ENCODE measurements at regions not wholly inside any gene's neighbourhood (a gene's known extent, or its start where the extent isn't known, plus 50 kb on each side); places are given as distances from the start of the nearest gene placed in this dataset.

DNA sequence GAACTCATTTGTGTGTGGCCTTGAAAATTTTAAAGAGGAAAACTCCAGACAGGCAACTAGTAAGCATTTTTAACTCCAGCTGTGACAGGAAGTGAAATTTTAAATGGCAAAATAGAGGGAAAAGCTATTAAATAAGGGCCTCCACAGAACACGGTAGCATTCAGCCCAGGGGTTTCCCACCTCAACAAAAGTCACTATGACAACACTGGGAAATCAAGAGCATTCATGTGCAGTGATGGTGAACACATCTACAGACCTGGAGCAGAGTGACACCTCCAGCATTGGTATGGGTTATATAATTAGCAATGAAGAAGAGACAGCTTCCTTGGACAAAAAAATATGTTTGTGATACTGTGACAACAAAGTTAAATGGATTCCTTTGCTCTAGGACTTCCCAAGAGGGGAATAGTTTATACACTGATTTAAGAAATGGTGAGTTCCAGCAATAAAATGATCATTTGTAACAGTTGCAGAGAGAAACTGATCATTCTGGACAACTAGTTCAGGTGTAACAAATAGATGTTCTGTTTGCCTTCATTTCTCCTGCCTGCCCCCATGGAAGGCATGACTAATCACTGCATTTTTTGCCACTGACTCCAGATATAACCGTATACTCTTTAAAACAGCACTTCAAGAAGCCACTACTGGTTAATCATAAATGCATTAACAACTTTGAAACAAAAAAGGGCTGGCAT lies 93.3 kb upstream of the SLC44A1 start:
- DNase-seq = no peak

DNA sequence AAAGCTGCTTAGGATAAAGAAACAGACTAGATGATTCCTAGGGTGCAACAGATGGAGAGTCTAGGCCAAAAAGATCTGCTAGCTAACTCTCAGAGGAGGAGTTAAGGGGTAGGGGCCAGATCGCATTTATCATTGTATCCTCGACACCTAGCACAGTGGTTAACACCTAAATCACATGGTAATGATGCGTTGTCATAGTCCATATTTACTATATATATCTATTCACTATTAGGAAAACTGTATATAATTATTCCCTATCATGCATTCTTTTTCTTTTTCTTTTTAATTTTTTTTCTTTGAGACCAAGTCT lies 92.8 kb upstream of the SLC44A1 start:
- no peak for DNase-seq

DNA sequence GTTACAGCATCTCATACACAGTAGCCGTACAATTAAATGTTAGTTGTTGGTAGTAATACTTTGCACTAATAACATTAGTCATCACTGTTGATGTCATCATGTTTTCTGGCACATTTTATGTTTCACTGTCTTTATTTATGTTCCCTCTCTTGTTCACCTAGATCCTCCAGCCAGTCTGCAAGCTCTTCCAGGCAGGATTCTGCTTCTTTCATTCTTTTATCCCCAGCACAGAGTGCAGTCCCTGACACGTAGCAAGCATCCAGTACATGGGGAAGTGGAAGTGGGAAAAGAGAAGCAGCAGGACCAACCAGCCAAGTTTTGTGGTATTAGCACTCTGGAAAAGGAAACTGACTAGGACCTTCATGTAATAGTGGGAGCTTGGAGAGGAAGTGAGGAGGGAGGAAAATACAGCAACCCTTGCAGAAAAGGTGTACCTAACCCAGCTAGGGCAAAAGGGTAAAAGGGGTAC lies 89.7 kb upstream of the SLC44A1 start:
- DNase-seq = no peak

- DNase-seq = no peak
Measured at GRCh38 chr9:105157171-105157583, 87.3 kb upstream of the SLC44A1 start.

GRCh38 chr9:105158020-105158419 lies 86.4 kb upstream of the SLC44A1 start:
- DNase-seq = no peak

- no peak for DNase-seq
Measured at GRCh38 chr9:105158898-105159297, 85.6 kb upstream of the SLC44A1 start.

GRCh38 chr9:105168870-105169319 lies 75.6 kb upstream of the SLC44A1 start:
- no peak for DNase-seq

- no peak for DNase-seq
Measured at GRCh38 chr9:105171076-105171475, 73.4 kb upstream of the SLC44A1 start.

DNA sequence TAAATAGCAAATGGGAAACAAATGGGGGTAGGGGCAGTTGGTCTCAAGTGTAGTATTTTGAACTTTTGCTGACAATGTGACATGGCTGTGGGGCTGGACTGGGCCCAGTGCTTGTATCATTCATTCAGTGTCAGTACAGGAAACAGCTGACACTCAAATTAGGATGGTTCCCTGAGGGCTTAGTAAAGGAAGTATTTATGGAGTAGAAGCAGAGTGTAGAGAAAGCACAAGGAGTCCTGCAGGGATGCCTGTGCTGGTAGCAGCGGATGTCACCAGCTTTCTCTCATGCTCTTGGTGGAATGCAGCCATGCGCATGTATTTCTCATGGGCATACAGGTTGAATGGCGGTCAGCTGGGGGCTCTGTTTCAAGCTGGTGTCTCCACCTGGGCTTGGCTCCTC lies 72.9 kb upstream of the SLC44A1 start:
- DNase-seq = no peak

DNA sequence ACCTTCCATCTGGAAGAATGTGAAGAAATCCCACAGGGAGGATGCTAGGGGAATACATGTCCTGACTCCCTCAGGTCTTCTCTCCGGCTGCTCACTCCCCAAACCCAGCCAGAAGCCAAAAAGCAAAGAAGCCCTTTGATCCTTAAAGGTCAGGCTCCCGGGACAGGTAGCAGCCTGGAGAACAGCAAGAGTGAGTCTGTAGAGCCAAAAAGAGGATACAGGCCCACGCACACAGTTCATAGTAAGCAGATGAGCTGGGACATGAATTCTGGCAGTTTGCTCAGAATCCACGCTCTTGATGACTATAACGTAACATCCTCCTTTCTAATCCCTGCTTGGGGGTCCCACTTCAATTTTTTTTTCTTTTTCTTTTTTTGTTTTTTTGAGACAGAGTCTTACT lies 72.0 kb upstream of the SLC44A1 start:
- no peak for DNase-seq

- DNase-seq = no peak
Measured at GRCh38 chr9:105173306-105173705, 71.1 kb upstream of the SLC44A1 start.

DNA sequence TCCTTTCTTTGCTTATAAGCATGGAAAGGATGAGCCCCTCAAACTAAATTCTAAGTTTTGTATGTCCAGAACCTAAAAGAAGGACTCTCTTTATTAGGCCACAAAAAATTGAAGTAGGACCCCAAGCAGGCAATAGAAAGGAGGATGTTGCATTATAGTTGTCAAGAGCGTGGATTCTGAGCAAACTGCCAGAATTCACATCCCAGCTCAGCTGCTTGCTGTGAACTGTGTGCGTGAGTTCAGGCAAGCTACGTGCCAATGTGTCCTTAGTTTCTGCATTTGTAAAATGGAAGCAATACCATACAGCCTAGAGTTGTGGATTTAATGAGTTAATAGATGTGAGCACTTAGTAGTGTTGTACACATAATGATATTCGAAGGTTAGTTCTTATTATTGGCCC lies 70.6 kb upstream of the SLC44A1 start:
- DNase-seq = no peak

GRCh38 chr9:105176194-105176593 lies 68.3 kb upstream of the SLC44A1 start:
- DNase-seq = no peak

- DNase-seq = no peak
Measured at GRCh38 chr9:105178076-105178475, 66.4 kb upstream of the SLC44A1 start.

- no peak for DNase-seq
Measured at GRCh38 chr9:105187781-105188180, 56.7 kb upstream of the SLC44A1 start.

- DNase-seq = no peak
Measured at GRCh38 chr9:105188746-105189145, 55.7 kb upstream of the SLC44A1 start.

DNA sequence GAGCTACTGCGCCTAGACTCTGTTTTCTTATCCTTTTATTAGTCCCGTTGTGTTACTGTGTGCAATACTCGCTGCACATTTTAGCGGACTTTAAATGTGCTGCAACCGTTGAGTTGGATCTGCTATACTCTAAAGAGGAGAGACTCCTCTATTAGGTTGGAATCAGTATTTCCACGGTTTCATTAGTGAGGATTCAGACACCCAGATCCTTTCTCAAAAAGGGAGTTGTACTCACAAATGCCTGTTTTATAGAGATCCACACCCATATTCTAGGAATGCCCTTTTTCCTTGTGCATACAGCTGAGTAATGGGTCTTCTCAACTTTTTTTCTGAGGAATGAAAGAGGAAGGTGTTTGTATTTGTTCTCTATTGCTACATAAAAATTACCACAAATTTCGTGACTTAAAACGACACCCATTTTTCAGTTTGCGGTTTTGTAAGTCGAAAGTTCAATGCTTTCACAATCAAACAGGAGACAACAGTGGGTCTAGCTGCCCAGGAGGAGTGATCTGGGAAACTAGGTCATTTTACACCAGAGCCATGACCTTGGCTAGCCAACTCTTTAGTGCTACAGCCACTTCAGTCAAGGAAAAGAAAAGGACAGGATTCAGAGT lies 52.8 kb upstream of the SLC44A1 start:
- no peak for DNase-seq

DNA sequence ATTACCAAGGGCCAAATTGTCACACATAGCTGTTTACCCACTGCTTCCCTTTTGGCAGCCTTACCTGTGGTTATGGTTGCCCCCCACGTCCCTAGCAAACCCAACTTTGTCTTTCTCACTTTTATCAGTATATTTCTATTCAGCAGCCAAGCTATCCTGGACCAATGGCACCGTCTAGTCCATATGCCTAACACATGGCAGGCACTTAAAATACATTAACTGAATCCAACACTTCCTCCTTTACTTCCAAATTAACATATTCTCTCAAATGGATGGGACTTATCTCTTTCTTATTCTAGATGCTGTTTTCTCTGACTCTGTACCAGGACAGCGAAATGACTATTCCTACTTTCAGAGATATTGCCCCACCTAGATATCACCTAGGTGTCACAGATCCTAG lies 50.9 kb upstream of the SLC44A1 start:
- no peak for DNase-seq

- DNase-seq = no peak
Measured at GRCh38 chr9:105194234-105194633, 50.2 kb upstream of the SLC44A1 start.

Measured in effector CD4-positive, alpha-beta T cell (primary cell).